ENCODE measurements at regions not wholly inside any gene's neighbourhood (a gene's known extent, or its start where the extent isn't known, plus 50 kb on each side); places are given as distances from the start of the nearest gene placed in this dataset.

DNA sequence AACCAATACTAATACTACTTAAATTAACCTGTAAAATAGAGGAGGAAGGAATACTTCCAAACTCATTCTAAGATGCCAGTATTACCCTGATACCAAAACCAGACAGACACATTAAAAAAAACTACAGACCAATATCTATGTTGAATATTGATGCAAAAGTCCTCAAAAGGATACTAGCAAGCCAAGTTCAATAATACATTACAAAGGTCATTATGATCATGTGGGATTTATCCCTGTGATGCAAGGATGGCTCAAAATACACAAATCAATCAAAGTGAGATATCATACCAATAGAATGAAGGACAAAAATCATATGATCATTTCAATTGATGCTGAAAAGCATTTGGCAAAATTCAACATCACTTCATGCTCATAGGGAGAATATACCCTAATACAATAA, 97.2 kb upstream of the ATXN7L3B start:
- H2AFZ ChIP-seq (ENCODE audit: low read length) = no peak overlapping the region
- no peak overlapping the region for H2BK5ac ChIP-seq (ENCODE audit: insufficient read length, low read length)
- H3K23ac ChIP-seq (ENCODE audit: insufficient read length, low read depth, low read length) = no peak overlapping the region
- TF ChIP-seq, protein P1, sequence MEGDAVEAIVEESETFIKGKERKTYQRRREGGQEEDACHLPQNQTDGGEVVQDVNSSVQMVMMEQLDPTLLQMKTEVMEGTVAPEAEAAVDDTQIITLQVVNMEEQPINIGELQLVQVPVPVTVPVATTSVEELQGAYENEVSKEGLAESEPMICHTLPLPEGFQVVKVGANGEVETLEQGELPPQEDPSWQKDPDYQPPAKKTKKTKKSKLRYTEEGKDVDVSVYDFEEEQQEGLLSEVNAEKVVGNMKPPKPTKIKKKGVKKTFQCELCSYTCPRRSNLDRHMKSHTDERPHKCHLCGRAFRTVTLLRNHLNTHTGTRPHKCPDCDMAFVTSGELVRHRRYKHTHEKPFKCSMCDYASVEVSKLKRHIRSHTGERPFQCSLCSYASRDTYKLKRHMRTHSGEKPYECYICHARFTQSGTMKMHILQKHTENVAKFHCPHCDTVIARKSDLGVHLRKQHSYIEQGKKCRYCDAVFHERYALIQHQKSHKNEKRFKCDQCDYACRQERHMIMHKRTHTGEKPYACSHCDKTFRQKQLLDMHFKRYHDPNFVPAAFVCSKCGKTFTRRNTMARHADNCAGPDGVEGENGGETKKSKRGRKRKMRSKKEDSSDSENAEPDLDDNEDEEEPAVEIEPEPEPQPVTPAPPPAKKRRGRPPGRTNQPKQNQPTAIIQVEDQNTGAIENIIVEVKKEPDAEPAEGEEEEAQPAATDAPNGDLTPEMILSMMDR (conservative IDR thresholded peaks at IDR 0.05) = no peak
- no peak overlapping the region for H4K8ac ChIP-seq (replicated peaks; ENCODE audit: insufficient read length, low read depth, low read length)
- no peaks in the 10 kb centered on the region for H3K4me1 ChIP-seq (ENCODE audit: insufficient read depth, low read length)
- no peaks in the 10 kb centered on the region for H3K79me2 ChIP-seq (ENCODE audit: insufficient read depth, low read length)
- no peaks in the 10 kb centered on the region for H3K27me3 Mint-ChIP-seq (ENCODE audit: low read depth)
- no peak overlapping the region for H3K9ac ChIP-seq (ENCODE audit: extremely low read depth, insufficient read length, low read length)
- no peak overlapping the region for H4K5ac ChIP-seq (ENCODE audit: insufficient read length, low read depth, low read length)
- H3K4me2 ChIP-seq (ENCODE audit: insufficient read depth, insufficient read length, low read length) = no peak overlapping the region
- H3K27ac Mint-ChIP-seq = no peak overlapping the region
- H3K23me2 ChIP-seq (ENCODE audit: insufficient read length, low read depth, low read length, poor library complexity, severe bottlenecking) = no peaks in the 10 kb centered on the region
- H3K18ac ChIP-seq (ENCODE audit: insufficient read length, low read depth, low read length) = no peak overlapping the region
- H2AK5ac ChIP-seq (ENCODE audit: insufficient read length, low read length) = no peak overlapping the region
- no peaks in the 10 kb centered on the region for H3K27me3 ChIP-seq (ENCODE audit: insufficient read depth, low read length)
- H4K20me1 ChIP-seq (ENCODE audit: control insufficient read depth, insufficient read depth, insufficient read length) = no peaks in the 10 kb centered on the region
- H2BK12ac ChIP-seq (ENCODE audit: insufficient read length, low read depth, low read length) = no peak overlapping the region
- no peak overlapping the region for H2BK120ac ChIP-seq (ENCODE audit: low read depth, low read length, poor library complexity, severe bottlenecking)
- H3K4me3 Mint-ChIP-seq = no peak overlapping the region
- H4K91ac ChIP-seq (ENCODE audit: insufficient read length, low read depth, low read length) = no peak overlapping the region
- no peak overlapping the region for H3K14ac ChIP-seq (ENCODE audit: insufficient read depth, low read length)
- no peaks in the 10 kb centered on the region for H3K36me3 Mint-ChIP-seq (ENCODE audit: insufficient read depth in 1 of 3, low read depth in 3 of 3)
- peaks cover 7 to 12% of the 10 kb centered on the region in 2 experiments for H3K4me1 Mint-ChIP-seq
- H3K9me3 ChIP-seq (ENCODE audit: control insufficient read depth, low read depth, low read length) = no peaks in the 10 kb centered on the region
- no peak overlapping the region for H2BK20ac ChIP-seq (ENCODE audit: low read depth, low read length, poor library complexity, severe bottlenecking)
- no peaks in the 10 kb centered on the region for H3K9me3 Mint-ChIP-seq
- H3K4ac ChIP-seq (ENCODE audit: low read depth, low read length) = no peak overlapping the region
- no peak for DNase-seq
- no peak overlapping the region for H3K27ac ChIP-seq (ENCODE audit: insufficient read length, low read depth, low read length)
- no peak overlapping the region for H3T11ph ChIP-seq (ENCODE audit: low read length)
- H3K79me1 ChIP-seq (ENCODE audit: insufficient read depth, low read depth, low read length, poor library complexity, severe bottlenecking) = no peaks in the 10 kb centered on the region
- H3K56ac ChIP-seq (ENCODE audit: insufficient read length, low read depth, low read length) = no peak overlapping the region
- no peak overlapping the region for H2BK15ac ChIP-seq (ENCODE audit: low read depth, low read length)

All from H9 (cell line).